PC-3 (cell line): ENCODE measurements at regions not wholly inside any gene's neighbourhood (a gene's known extent, or its start where the extent isn't known, plus 50 kb on each side); places are given as distances from the start of the nearest gene placed in this dataset.

ENCODE experiments used
- CTCF ChIP-seq: fragments of 300-600 bp; sonication (generic); conservative IDR thresholded peaks from 2 replicates; pipeline ENCODE4 v1.5.1; 2017; ENCODE audit warnings: antibody characterized with exemption, low read depth, mild to moderate bottlenecking, low read length
- EZH2 ChIP-seq: fragments of 300-600 bp; sonication (generic); IDR thresholded peaks from one replicate; pipeline ENCODE4 v1.6.1; 2017; ENCODE audit warnings: antibody characterized with exemption, mild to moderate bottlenecking, low read length; ENCODE audit not compliant: unreplicated experiment

GRCh38 chr1:50347933-50348332, 75.3 kb downstream of the DMRTA2 start:
- no peak for TF ChIP-seq CTCF
- TF ChIP-seq EZH2: no peak
